Common myeloid progenitor, CD34-positive (primary cell): ENCODE measurements at regions not wholly inside any gene's neighbourhood (a gene's known extent, or its start where the extent isn't known, plus 50 kb on each side); places are given as distances from the start of the nearest gene placed in this dataset.

Source experiments
- CTCF ChIA-PET: fragments of 350-600 bp; sonication (Branson Sonifier 250); formaldehyde crosslinking; loops from one replicate; lab custom pipeline; 2021; ENCODE audit warnings: antibody characterized with exemption; lab: Charles Lee
- POLR2A ChIA-PET: fragments of 350-600 bp; sonication (Branson Sonifier 250); formaldehyde crosslinking; loops from one replicate; lab custom pipeline; 2021; ENCODE audit warnings: antibody characterized with exemption; lab: Charles Lee
- DNase-seq, 3 donors: peaks; one replicate each; pipeline versions ENCODE4 v3.0.0 to v3.0.0-alpha.2; 2013
- H3K27ac ChIP-seq, 2 experiments: 1 replicate in 1 of 2; 2 replicates in 1 of 2; pipeline ENCODE4 v1.7.0; 2013; ENCODE audit warnings: inconsistent platforms in 2 of 2, low read length in 2 of 2, mild to moderate bottlenecking in 2 of 2, low read depth in 1 of 2, moderate library complexity in 1 of 2; ENCODE audit not compliant: severe bottlenecking in 2 of 2, insufficient read depth in 1 of 2, poor library complexity in 1 of 2
- H3K27me3 ChIP-seq, 5 experiments: replicated peaks in 2 of 5; 1 replicate in 3 of 5; 2 replicates in 2 of 5; pipeline versions ENCODE4 v1.6.1 to v1.7.0; 2013; ENCODE audit warnings: low read length in 4 of 5, mild to moderate bottlenecking in 2 of 5, moderate library complexity in 2 of 5, inconsistent platforms in 1 of 5; ENCODE audit not compliant: insufficient read depth in 5 of 5, control insufficient read depth in 4 of 5
- H3K36me3 ChIP-seq, 4 experiments: 1 replicate in 2 of 4; 2 replicates in 2 of 4; pipeline versions ENCODE4 v1.6.1 to v1.7.0; 2013; ENCODE audit warnings: low read length in 3 of 4, control low read depth in 1 of 4, mild to moderate bottlenecking in 1 of 4; ENCODE audit not compliant: control insufficient read depth in 4 of 4, insufficient read depth in 4 of 4
- H3K4me1 ChIP-seq, 4 experiments: 1 replicate in 3 of 4; 2 replicates in 1 of 4; pipeline versions ENCODE4 v1.6.1 to v1.7.1; 2013; ENCODE audit warnings: low read length in 3 of 4, mild to moderate bottlenecking in 3 of 4, control low read depth in 1 of 4, inconsistent platforms in 1 of 4, moderate library complexity in 1 of 4; ENCODE audit not compliant: control insufficient read depth in 4 of 4, insufficient read depth in 4 of 4; ENCODE audit errors: control extremely low read depth in 1 of 4
- H3K4me3 ChIP-seq, 7 experiments: 1 replicate in 4 of 7; 2 replicates in 3 of 7; pipeline versions ENCODE4 v1.5.1 to v1.7.0; 2013; ENCODE audit warnings: mild to moderate bottlenecking in 7 of 7, low read length in 6 of 7, moderate library complexity in 6 of 7, inconsistent platforms in 2 of 7, low read depth in 2 of 7, control low read depth in 1 of 7; ENCODE audit not compliant: insufficient read depth in 4 of 7, control insufficient read depth in 1 of 7; ENCODE audit errors: extremely low read depth in 1 of 7
- H3K9me3 ChIP-seq, 5 experiments: 1 replicate in 4 of 5; 2 replicates in 1 of 5; pipeline versions ENCODE4 v1.6.1 to v1.7.1; 2013; ENCODE audit warnings: low read length in 4 of 5, mild to moderate bottlenecking in 2 of 5, inconsistent platforms in 1 of 5, low read depth in 1 of 5, moderate library complexity in 1 of 5; ENCODE audit not compliant: control insufficient read depth in 4 of 5, insufficient read depth in 2 of 5; ENCODE audit errors: control extremely low read depth in 1 of 5
- WGBS: methylation state at CpG from one replicate; pipeline ENCODE4 v1.1.5; 2013; ENCODE audit not compliant: insufficient coverage; 5-methylcytosine and 5-hydroxymethylcytosine counted together

- Histone ChIP-seq H3K36me3 (no peaks in the 10 kb centered on the region), H3K4me1 (no peaks in the 10 kb centered on the region), H3K4me3 (no peak overlapping the region), H3K27ac (no peak overlapping the region), H3K9me3 (no peaks in the 10 kb centered on the region), H3K27me3 (no peaks in the 10 kb centered on the region)
- ChIA-PET CTCF (no interaction called here), POLR2A (no interaction called here)
- no peak for DNase-seq
- WGBS, result 80% methylated on average over 1 of the region's 4 CpGs
Observed at GRCh38 chr12:77299910-77300669, 234.7 kb upstream of the E2F7 start.

DNA sequence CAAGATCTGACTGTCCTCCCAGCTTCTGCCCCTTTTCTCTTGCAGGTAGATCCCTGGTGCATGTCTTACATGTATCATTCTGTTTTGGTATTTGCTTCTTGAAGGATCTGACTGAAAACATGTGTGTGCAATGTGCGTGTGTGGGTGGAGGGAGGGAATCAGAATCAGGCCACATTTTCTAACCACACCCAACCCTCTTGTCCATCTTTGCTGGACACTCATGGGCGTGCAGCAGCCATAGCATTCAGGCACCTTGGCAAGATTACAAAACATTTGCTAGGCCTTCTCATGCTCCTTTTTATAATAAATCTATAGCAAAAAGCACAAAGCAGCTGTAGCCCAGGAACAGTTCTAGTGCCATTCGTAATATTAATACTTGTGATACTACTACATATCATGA lies 233.6 kb upstream of the E2F7 start:
- H3K4me3 ChIP-seq, result no peak overlapping the region
- ChIA-PET CTCF (no interaction called here), POLR2A (no interaction called here)

DNA sequence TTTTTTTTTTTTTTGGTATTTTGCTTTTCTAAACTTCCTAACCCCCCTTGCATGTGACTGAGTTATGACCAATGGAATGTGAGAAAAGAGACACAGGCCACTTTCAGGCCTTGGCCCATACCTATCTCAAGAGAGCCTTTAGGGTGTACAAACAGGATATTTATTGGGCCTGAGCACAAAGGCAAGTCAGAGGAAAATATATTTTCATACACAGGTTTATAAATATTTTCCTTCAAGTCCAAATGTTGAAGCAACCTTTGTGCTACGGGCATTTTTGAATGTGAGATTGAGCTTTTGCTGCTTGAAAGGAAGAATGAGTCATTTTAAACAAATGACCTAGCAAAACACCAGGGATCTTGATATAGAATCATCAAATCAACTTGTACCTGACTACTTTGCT lies 228.6 kb upstream of the E2F7 start:
- H3K4me1 ChIP-seq, result no peaks in the 10 kb centered on the region
- H3K4me3 ChIP-seq, result no peak overlapping the region
- H3K27me3 ChIP-seq, result no peaks in the 10 kb centered on the region
- H3K27ac ChIP-seq, result no peak overlapping the region
- no peaks in the 10 kb centered on the region for H3K36me3 ChIP-seq
- ChIA-PET POLR2A (no interaction called here), CTCF (interaction anchor here (0.6 kb wide), 1 partner anchor 131 kb away, joined by 3 read pairs; no protein-coding TSS in a partner anchor)
- H3K9me3 ChIP-seq, result no peaks in the 10 kb centered on the region
- DNase-seq, result no peak
- WGBS, result no CpG with 5 or more reads among the region's 1 CpG

More for the DNA sequence above, 233.6 kb upstream of the E2F7 start:
- Histone ChIP-seq H3K9me3 (no peaks in the 10 kb centered on the region), H3K4me1 (no peaks in the 10 kb centered on the region), H3K27ac (no peak overlapping the region), H3K36me3 (no peaks in the 10 kb centered on the region), H3K27me3 (no peaks in the 10 kb centered on the region)
- DNase-seq, result no peak
- WGBS, result 100% methylated on average over 1 of the region's 3 CpGs

DNA sequence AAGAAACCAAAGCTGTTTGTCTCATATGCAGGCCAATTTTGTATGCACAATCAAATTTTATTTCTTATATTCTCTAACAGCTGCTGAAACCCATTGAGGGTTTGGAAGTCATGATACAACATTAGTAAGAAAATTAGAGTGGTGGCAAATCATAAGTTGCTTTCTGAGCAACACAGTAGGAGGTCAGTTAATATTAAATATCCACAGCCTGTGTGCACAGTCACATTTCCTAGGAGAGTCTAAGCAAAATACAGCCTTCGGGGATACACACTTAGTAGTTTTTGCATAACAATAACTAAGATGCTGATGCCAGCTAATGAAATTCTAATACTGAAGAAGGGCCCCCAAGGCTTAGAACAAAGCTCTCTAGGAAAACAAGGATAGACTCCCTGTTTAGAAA lies 209.6 kb upstream of the E2F7 start:
- Histone ChIP-seq H3K9me3 (no peaks in the 10 kb centered on the region), H3K4me3 (no peak overlapping the region), H3K4me1 (no peaks in the 10 kb centered on the region), H3K27ac (no peak overlapping the region), H3K27me3 (no peaks in the 10 kb centered on the region), H3K36me3 (no peaks in the 10 kb centered on the region)
- DNase-seq, result no peak
- POLR2A ChIA-PET, result no interaction called here
- 80% methylated on average over 1 of the region's 1 CpG for WGBS
- CTCF ChIA-PET, result no interaction called here

- H3K4me3 ChIP-seq, result no peak overlapping the region
- no peak for DNase-seq
- ChIA-PET POLR2A (no interaction called here), CTCF (no interaction called here)
- no peaks in the 10 kb centered on the region for H3K36me3 ChIP-seq
- WGBS, result 0% methylated on average over 1 of the region's 1 CpG
- no peaks in the 10 kb centered on the region for H3K4me1 ChIP-seq
- no peak overlapping the region for H3K27ac ChIP-seq
- no peaks in the 10 kb centered on the region for H3K9me3 ChIP-seq
- no peaks in the 10 kb centered on the region for H3K27me3 ChIP-seq
Observed at GRCh38 chr12:77273898-77274297, 208.5 kb upstream of the E2F7 start.

- H3K4me3 ChIP-seq, result no peak overlapping the region
- H3K9me3 ChIP-seq, result peaks cover 0 to 3% (median 0%) of the 10 kb centered on the region in 5 experiments
- no peak overlapping the region for H3K27ac ChIP-seq
- POLR2A ChIA-PET, result no interaction called here
- H3K4me1 ChIP-seq, result no peaks in the 10 kb centered on the region
- 83% methylated on average over 1 of the region's 1 CpG for WGBS
- no peak for DNase-seq
- H3K36me3 ChIP-seq, result no peaks in the 10 kb centered on the region
- H3K27me3 ChIP-seq, result no peaks in the 10 kb centered on the region
- CTCF ChIA-PET, result no interaction called here
Observed at GRCh38 chr12:77256956-77257355, 191.6 kb upstream of the E2F7 start.

- WGBS, result no CpG with 5 or more reads among the region's 2 CpGs
- Histone ChIP-seq H3K4me1 (no peaks in the 10 kb centered on the region), H3K4me3 (no peak overlapping the region), H3K9me3 (no peaks in the 10 kb centered on the region), H3K36me3 (no peaks in the 10 kb centered on the region), H3K27me3 (no peaks in the 10 kb centered on the region), H3K27ac (no peak overlapping the region)
- DNase-seq, result no peak
- POLR2A ChIA-PET, result no interaction called here
- CTCF ChIA-PET, result no interaction called here
Observed at GRCh38 chr12:77253321-77253720, 188.0 kb upstream of the E2F7 start.
